ENCODE measurements at regions not wholly inside any gene's neighbourhood (a gene's known extent, or its start where the extent isn't known, plus 50 kb on each side); places are given as distances from the start of the nearest gene placed in this dataset.
"Not testable (repeated sequence)": the region's sequence is repeated elsewhere in the genome, so short reads cannot be mapped to it uniquely, and the experiment has no call there.

DNA sequence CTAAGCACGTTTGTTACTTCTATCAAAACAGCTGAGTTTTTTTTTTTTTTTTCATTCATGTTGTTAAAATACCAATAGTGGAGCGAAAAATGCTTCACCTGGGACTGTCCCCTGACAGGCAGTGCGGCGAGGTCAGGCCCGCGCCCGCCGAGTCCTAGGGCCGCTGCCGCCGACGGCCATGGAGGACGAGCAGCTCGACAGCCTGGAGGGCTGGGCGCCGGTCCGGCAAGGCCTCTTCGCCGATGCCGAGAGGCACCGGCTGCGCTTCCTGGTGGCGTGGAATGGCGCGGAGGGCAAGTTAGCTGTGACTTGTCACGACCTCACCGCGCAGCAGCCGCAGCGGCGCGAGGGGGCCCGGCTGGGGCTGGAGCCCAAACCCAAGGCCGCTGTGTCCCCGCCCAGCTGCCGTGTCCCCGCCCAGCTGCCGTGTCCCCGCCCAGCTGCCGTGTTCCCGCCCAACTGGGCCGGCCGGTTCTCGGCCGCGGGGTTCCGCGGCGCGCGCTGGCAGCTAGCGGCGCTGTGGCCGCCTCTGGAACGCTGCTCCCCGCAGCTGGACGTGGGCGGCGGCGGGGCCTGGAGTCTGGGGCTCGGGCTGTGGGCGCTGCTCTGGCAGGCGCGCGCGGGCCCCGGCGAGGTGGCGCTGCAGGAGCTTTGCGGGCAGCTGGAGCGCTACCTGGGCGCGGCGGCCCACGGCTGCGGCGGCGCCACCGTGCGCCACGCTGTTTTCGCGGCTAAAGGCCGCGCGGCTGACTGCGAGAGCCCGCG is 56.7 kb upstream of the GOLGA8R start:
- DNase-seq (ENCODE audit: low spot score) = peak; percentile 81

DNA sequence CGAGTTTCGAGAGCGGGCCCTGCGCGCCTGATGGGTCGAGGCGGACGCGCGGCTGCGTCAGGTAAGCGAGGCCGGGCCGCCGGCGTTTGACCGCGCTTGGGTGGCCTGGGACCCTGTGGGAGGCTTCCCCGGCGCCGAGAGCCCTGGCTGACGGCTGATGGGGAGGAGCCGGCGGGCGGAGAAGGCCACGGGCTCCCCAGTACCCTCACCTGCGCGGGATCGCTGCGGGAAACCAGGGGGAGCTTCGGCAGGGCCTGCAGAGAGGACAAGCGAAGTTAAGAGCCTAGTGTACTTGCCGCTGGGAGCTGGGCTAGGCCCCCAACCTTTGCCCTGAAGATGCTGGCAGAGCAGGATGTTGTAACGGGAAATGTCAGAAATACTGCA is 57.3 kb upstream of the GOLGA8R start:
- peak; percentile 52 for ATAC-seq
- not testable (repeated sequence) for DNase-seq (ENCODE audit: low spot score)

More for the DNA sequence above, 56.7 kb upstream of the GOLGA8R start:
- peak; percentile 98 for ATAC-seq

DNA sequence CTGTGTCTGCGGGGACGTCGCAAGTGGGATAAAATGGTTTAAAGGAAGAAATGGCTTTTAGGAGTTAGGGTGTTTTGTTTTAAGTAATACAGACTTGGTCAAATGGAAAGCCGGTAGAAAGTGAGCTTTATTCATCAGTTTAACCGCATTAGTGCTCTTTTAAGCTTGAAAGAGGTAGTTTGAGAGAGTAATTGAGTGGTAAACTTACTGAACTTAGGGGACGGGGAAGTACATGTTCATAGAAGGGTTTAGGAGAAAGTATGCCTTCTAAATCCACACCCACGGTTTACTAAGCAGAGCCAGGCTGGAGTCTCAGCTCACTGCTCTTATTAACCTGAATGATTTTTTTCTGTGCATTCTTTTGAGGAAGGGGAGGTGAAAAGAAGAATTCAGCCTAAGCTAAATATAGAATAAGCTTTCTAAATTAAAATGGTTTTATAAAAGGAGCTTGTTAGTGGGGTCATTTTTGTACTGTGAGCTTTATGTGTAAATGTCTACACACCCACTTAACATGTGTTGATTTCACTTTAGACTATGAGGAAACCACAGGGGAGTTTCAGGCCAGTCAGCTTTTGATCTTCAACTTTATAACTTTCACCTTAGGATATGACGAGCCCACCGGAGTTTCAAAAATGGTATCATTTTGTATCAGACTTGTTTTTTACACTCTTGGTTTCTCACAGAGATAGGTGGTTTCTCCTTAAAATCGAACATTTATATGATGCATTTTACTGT is 57.9 kb upstream of the GOLGA8R start:
- ATAC-seq = not testable (repeated sequence)

DNA sequence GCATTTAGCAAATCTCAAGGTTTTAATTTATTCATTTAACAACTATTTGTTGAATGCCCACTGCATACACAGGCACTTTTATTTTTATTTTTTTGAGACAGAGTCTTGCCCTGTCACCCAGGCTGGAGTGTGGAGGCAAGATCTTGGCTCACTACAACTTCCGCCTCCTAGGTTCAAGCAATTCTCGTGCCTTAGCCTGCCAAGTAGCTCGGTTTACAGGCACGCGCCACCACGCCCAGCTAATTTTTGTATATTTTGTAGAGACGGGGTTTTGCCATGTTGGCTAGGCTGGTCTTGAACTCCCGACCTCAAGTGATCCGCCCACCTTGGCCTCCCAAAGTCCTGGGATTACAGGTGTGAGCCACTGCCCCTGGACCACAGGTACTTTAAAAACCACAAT is 67.0 kb upstream of the GOLGA8Q start:
- DNase-seq (ENCODE audit: low spot score); ATAC-seq: not testable (repeated sequence)

More for the DNA sequence above, 57.9 kb upstream of the GOLGA8R start:
- DNase-seq (ENCODE audit: low spot score) = not testable (repeated sequence)

DNA sequence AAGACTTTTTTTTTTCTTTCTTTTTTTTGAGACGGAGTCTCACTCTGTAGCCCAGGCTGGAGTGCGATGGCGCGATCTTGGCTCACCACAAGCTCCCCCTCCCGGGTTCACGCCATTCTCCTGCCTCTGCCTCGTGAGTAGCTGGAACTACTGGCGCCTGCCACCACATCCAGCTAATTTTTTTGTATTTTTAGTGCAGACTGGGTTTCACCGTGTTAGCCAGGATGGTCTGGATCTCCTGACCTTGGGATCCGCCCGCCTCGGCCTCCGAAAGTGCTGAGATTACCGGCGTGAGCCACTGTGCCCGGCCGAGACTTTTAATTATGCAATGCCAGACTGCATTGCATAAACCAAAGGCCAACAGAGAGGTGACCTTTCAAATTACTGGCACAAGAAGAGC is 62.6 kb upstream of the GOLGA8Q start:
- DNase-seq (ENCODE audit: low spot score) = peak; percentile 80
- ATAC-seq = peak; percentile 92

DNA sequence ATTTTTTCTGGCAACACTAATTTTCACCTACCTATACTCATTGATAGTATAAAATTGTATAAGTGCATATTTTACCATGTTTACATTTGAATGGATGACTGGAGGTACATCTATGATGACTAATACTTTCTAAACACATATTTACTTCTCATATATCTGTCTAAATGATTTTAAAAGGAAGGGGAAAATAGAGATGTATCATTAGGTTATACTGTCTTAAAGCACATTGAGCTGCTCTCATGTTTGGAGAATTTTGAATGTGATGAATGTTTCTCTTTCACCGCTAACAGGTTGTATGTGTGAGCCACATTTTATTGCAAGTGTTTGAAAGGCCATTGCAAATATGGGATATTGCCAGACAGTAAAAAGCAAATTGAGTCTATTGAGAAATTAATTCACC is 61.5 kb upstream of the GOLGA8Q start:
- DNase-seq (ENCODE audit: low spot score); ATAC-seq: not testable (repeated sequence)

DNA sequence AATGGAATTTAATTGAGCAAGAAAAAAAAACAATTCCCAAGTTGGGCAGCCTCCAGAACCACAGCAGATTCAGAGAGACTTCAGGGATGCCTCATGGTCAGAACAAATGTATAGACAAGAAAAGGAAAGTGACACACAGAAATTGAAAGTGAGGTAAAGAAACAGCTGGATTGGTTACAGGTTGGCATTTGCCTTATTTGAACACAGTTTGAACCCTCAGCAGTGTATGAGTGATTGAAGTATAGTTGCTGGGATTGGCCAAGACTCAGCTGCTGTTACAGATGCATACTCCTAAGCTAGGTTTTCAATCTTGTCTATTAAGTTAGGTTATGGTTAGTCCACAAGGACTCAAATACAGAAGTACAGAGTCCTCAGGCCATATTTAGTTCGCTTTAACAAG is 57.9 kb upstream of the GOLGA8Q start:
- not testable (repeated sequence) for ATAC-seq; DNase-seq (ENCODE audit: low spot score)

DNA sequence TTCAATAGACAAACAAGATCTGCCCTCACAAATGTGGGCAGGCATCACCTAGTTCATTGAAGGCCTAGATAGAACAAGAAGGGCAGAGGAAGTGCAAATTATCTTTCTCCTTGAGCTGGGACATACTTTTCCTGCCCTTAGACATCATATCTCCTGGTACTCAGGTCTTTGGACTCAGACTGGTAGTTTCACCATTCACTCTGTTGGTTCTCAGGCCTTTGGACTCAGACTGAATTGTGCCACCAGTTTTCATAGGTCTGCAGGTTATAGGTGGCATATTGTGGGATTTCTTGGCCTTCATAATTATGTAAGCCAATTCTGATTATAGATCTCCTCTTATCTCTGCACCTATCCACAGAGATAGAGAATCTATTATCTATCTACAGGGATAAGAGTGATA is 54.6 kb upstream of the GOLGA8Q start:
- DNase-seq (ENCODE audit: low spot score) = not testable (repeated sequence)
- ATAC-seq = peak; percentile 85

DNA sequence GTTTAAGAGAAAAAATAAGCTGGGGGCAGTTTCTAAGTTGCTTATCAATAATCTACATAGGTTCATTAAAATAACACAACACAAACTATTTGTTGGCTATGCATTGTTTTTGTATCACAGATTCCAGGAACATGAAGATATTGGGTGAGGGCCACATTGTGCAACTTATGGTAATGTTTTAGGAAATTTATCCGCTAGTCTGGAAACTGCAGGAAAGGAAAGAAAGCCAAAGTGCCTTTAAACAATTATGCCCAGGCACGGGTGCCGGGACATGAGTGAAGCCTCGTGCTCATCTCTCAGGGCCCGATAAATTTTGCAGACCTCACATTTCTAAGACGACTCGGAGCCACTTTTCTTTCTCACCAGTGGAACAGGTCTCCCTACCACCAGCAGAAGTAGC is 52.6 kb upstream of the GOLGA8Q start:
- ATAC-seq = peak; percentile 49
- not testable (repeated sequence) for DNase-seq (ENCODE audit: low spot score)

DNA sequence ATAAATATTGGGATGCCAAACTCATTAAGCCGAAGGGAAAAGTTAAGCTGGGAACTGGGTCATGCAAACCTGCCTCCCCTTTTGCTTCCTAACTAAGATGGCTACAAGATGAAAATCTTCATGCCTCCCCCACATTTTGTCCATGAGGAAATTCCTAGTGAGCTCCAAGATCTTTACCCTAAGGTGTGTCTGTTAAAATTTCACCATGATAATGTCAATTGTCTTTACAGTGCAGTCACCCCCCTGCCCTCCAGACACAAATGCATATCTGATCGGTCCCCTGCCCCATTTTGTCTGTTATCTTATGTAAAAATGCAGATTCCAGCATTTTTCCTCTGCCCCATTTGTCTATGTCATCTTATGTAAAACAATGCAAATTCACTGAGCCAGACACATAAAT is 51.3 kb upstream of the GOLGA8Q start:
- not testable (repeated sequence) for ATAC-seq; DNase-seq (ENCODE audit: low spot score)

All from left lobe of liver (tissue), 2 donors.